ENCODE measurements at regions not wholly inside any gene's neighbourhood (a gene's known extent, or its start where the extent isn't known, plus 50 kb on each side); places are given as distances from the start of the nearest gene placed in this dataset.

- TF ChIP-seq POLR2A (IDR thresholded peaks at IDR 0.05) (no peak), CTCF (IDR thresholded peaks at IDR 0.05) (no peak)
Observed at GRCh38 chr3:86887876-86888275, 103.1 kb downstream of the VGLL3 start.

Data from lower leg skin (tissue), 3 donors.